ENCODE measurements at regions not wholly inside any gene's neighbourhood (a gene's known extent, or its start where the extent isn't known, plus 50 kb on each side); places are given as distances from the start of the nearest gene placed in this dataset.

DNA sequence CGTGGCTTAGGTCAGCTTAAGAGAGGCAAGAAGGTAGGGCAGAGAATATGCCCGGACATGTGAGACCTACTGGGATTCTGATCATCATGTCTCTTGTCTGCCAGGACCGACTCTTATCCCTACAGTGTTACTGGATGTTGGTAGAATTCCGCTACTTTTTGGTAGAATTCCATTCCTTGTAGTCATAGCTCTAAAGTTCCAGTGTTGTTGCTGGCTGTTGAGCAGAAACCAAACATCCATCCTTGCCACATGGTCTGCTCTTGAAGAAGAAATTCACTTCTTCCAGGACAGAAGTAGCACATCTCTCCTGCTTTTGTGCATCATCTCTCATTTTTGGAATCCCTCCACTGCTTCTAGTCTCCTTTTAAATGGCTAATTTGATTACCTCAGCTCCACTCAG is 453.7 kb downstream of the RPL10L start:
- TF ChIP-seq, protein P1, sequence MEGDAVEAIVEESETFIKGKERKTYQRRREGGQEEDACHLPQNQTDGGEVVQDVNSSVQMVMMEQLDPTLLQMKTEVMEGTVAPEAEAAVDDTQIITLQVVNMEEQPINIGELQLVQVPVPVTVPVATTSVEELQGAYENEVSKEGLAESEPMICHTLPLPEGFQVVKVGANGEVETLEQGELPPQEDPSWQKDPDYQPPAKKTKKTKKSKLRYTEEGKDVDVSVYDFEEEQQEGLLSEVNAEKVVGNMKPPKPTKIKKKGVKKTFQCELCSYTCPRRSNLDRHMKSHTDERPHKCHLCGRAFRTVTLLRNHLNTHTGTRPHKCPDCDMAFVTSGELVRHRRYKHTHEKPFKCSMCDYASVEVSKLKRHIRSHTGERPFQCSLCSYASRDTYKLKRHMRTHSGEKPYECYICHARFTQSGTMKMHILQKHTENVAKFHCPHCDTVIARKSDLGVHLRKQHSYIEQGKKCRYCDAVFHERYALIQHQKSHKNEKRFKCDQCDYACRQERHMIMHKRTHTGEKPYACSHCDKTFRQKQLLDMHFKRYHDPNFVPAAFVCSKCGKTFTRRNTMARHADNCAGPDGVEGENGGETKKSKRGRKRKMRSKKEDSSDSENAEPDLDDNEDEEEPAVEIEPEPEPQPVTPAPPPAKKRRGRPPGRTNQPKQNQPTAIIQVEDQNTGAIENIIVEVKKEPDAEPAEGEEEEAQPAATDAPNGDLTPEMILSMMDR (IDR thresholded peaks at IDR 0.05) = no peak
- no peak for TF ChIP-seq POLR2A (IDR thresholded peaks at IDR 0.05)

Data from Peyer's patch (tissue), 4 donors.